KMS-11 (cell line): ENCODE measurements at regions not wholly inside any gene's neighbourhood (a gene's known extent, or its start where the extent isn't known, plus 50 kb on each side); places are given as distances from the start of the nearest gene placed in this dataset.

Source experiments
- H2AFZ ChIP-seq: fragments of 200-600 bp; sonication (generic); 2 replicates; pipeline ENCODE4 v1.6.1; 2016; ENCODE audit warnings: antibody characterized with exemption, mixed run types, low read depth
- H3K27ac ChIP-seq: fragments of 200-600 bp; sonication (generic); 2 replicates; pipeline ENCODE4 v1.6.1; 2016; ENCODE audit warnings: mild to moderate bottlenecking, mixed run types
- H3K27me3 ChIP-seq: fragments of 200-600 bp; sonication (generic); 2 replicates; pipeline ENCODE4 v1.6.1; 2017; ENCODE audit warnings: mild to moderate bottlenecking, low read depth, mixed run types, moderate library complexity; ENCODE audit not compliant: insufficient read depth
- H3K36me3 ChIP-seq: fragments of 200-600 bp; sonication (generic); 2 replicates; pipeline ENCODE4 v1.6.1; 2017; ENCODE audit warnings: mild to moderate bottlenecking, mixed run types; ENCODE audit not compliant: insufficient read depth
- H3K4me1 ChIP-seq: fragments of 200-600 bp; sonication (generic); 2 replicates; pipeline ENCODE4 v1.6.1; 2016; ENCODE audit warnings: mild to moderate bottlenecking, low read depth, mixed run types; ENCODE audit not compliant: poor library complexity, severe bottlenecking
- H3K4me2 ChIP-seq: fragments of 200-600 bp; sonication (generic); 2 replicates; pipeline ENCODE4 v1.7.0; 2016; ENCODE audit warnings: mild to moderate bottlenecking, mixed run types
- H3K4me3 ChIP-seq: fragments of 200-600 bp; sonication (generic); IDR thresholded peaks from 2 replicates; pipeline ENCODE4 v1.6.1; 2017; ENCODE audit warnings: low read depth, low read length, mixed read lengths; ENCODE audit not compliant: insufficient read depth
- H3K79me2 ChIP-seq: fragments of 200-600 bp; sonication (generic); 2 replicates; pipeline ENCODE4 v1.6.1; 2016; ENCODE audit warnings: low read depth, mixed run types; ENCODE audit not compliant: insufficient read depth
- H3K9ac ChIP-seq: fragments of 200-600 bp; sonication (generic); 2 replicates; pipeline ENCODE4 v1.6.1; 2016; ENCODE audit warnings: mild to moderate bottlenecking, mixed run types
- H4K20me1 ChIP-seq: fragments of 200-600 bp; sonication (generic); 2 replicates; pipeline ENCODE4 v1.6.1; 2016; ENCODE audit warnings: mild to moderate bottlenecking, mixed run types; ENCODE audit not compliant: insufficient read depth
- TF ChIP-seq, protein P1 (sequence below): fragments of 200-600 bp; sonication (generic); conservative IDR thresholded peaks from 2 replicates; pipeline ENCODE4 v1.6.1; 2017; ENCODE audit warnings: low read depth, mild to moderate bottlenecking, antibody characterized with exemption, low read length, moderate library complexity, mixed read lengths

DNA sequence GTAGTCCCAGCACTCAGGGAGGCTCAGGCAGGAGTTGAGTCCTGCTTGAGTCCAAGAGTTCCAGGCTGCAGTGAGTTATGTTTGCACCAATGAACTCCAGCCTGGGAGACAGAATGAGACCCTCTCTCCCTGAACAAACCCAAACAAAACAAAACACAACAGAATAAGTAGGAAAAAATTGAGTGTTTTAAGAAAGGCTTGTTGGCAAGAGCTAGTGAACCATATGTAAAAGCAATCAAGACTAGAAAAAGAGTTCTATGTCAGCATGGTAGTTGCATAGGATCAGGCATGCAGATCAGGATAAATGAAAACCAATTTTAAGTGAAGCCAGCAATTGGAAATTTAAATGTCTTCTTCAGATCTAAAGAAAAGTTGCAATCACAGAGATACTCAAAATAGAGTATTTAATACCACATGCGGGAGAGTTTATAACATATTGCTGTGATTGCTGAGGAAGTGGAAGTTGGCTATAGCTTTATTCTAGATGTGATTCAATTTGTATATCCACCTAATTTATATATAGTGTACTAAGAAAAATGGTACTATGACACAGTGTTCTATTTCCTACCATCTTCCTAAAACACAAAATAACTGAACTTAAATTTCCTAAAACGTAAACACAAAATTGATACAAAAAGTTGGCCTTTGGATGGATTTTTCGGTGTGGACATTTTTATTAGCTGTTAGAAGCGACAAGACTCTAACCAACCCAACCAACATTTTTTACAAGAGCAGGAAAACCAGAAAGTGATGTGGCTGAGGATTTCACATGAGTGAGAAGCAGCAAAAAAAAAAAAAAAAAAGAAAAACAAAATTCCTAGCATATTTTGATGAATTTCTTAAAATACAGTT is 101.9 kb upstream of the ROBO1 start:
- Histone ChIP-seq H3K4me2 (no peak overlapping the region), H3K27me3 (no peaks in the 10 kb centered on the region), H3K4me3 (no peak overlapping the region), H2AFZ (no peak overlapping the region), H3K4me1 (no peaks in the 10 kb centered on the region), H3K9ac (no peak overlapping the region), H4K20me1 (no peaks in the 10 kb centered on the region), H3K27ac (no peak overlapping the region), H3K79me2 (no peaks in the 10 kb centered on the region), H3K36me3 (no peaks in the 10 kb centered on the region)
- TF ChIP-seq, protein P1, sequence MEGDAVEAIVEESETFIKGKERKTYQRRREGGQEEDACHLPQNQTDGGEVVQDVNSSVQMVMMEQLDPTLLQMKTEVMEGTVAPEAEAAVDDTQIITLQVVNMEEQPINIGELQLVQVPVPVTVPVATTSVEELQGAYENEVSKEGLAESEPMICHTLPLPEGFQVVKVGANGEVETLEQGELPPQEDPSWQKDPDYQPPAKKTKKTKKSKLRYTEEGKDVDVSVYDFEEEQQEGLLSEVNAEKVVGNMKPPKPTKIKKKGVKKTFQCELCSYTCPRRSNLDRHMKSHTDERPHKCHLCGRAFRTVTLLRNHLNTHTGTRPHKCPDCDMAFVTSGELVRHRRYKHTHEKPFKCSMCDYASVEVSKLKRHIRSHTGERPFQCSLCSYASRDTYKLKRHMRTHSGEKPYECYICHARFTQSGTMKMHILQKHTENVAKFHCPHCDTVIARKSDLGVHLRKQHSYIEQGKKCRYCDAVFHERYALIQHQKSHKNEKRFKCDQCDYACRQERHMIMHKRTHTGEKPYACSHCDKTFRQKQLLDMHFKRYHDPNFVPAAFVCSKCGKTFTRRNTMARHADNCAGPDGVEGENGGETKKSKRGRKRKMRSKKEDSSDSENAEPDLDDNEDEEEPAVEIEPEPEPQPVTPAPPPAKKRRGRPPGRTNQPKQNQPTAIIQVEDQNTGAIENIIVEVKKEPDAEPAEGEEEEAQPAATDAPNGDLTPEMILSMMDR, result no peak

DNA sequence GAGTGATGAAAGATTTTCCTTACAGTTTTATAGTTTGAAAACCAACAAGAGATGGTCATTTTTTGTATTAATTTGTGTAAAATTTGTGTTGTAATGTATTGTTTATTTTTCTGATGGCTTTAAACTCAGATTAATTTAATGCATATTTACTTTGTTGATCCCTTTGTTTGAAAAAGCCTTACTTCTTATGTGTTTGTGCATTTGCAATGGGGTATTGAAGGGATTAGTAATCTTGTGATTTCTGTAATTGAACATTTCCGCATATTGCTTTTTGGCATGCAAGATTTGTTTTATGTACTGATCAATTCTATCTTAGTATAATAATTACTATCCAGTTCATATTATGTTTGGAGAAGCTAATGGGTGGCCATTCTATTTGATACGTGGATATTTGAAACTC is 98.4 kb upstream of the ROBO1 start:
- Histone ChIP-seq H3K79me2 (no peaks in the 10 kb centered on the region), H3K9ac (no peak overlapping the region), H3K36me3 (no peaks in the 10 kb centered on the region), H2AFZ (no peak overlapping the region), H3K4me2 (no peak overlapping the region), H4K20me1 (no peaks in the 10 kb centered on the region), H3K27ac (no peak overlapping the region), H3K4me3 (no peak overlapping the region), H3K4me1 (no peaks in the 10 kb centered on the region), H3K27me3 (no peaks in the 10 kb centered on the region)
- TF ChIP-seq, protein P1, result no peak

- Histone ChIP-seq H4K20me1 (no peaks in the 10 kb centered on the region), H2AFZ (no peak overlapping the region), H3K79me2 (no peaks in the 10 kb centered on the region), H3K27ac (no peak overlapping the region), H3K36me3 (no peaks in the 10 kb centered on the region), H3K4me1 (no peaks in the 10 kb centered on the region), H3K4me3 (no peak overlapping the region), H3K4me2 (no peak overlapping the region), H3K9ac (no peak overlapping the region), H3K27me3 (no peaks in the 10 kb centered on the region)
- TF ChIP-seq, protein P1, result no peak
These were observed 96.3 kb upstream of the ROBO1 start for GRCh38 chr3:79864077-79864476.

- TF ChIP-seq, protein P1, result no peak
- Histone ChIP-seq H2AFZ (no peak overlapping the region), H3K9ac (no peak overlapping the region), H3K36me3 (no peaks in the 10 kb centered on the region), H3K4me3 (no peak overlapping the region), H3K4me1 (no peaks in the 10 kb centered on the region), H3K27me3 (no peaks in the 10 kb centered on the region), H3K79me2 (no peaks in the 10 kb centered on the region), H3K27ac (no peak overlapping the region), H4K20me1 (no peaks in the 10 kb centered on the region), H3K4me2 (no peak overlapping the region)
These were observed 81.1 kb upstream of the ROBO1 start for GRCh38 chr3:79848876-79849275.
